ENCODE measurements at regions not wholly inside any gene's neighbourhood (a gene's known extent, or its start where the extent isn't known, plus 50 kb on each side); places are given as distances from the start of the nearest gene placed in this dataset.

- Histone ChIP-seq H3K9me3 (no peaks in the 10 kb centered on the region), H3K4me3 (no peak overlapping the region), H3K4me1 (peaks cover 0 to 3% of the 10 kb centered on the region in 2 donors), H3K27ac (no peak overlapping the region), H3K27me3 (no peaks in the 10 kb centered on the region), H3K36me3 (no peaks in the 10 kb centered on the region)
- intact Hi-C loops (cut with DNase I): no loop called here
- no peak for DNase-seq (ENCODE audit: low spot score in 2 of 2)
- no peak for TF ChIP-seq CTCF (IDR thresholded peaks at IDR 0.05)
Observed at GRCh38 chr3:56880720-56881575, 79.2 kb upstream of the ARHGEF3 start.

- DNase-seq (ENCODE audit: low spot score in 2 of 2): no peak
- no peaks in the 10 kb centered on the region for H3K36me3 ChIP-seq
- no peaks in the 10 kb centered on the region for H3K27me3 ChIP-seq
- intact Hi-C loops (cut with DNase I): no loop called here
- no peak for TF ChIP-seq CTCF (IDR thresholded peaks at IDR 0.05)
- no peaks in the 10 kb centered on the region for H3K9me3 ChIP-seq
- no peak overlapping the region for H3K4me3 ChIP-seq
- no peak overlapping the region for H3K27ac ChIP-seq
- peaks cover 0 to 3% of the 10 kb centered on the region in 2 donors for H3K4me1 ChIP-seq
Observed at GRCh38 chr3:56879436-56880215, 77.9 kb upstream of the ARHGEF3 start.

DNA sequence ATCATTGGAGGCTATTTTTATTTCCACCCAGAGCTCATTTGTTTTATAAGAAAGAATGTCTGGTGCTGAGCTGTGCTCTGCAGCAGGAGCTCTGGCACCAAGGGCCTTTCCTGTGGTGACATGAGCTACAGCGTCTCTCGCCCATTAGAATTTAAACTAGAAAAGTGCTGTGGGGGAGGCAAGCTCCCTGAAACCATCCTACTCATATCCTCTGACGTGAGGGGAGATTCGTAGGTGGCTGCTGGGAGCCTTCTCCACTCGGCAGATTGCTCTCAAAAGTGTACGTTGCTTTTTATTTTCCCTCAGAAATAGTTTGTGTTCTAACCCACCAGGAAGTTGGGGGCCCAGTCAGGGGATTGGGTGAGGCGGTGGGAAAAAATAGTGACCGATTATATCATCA, 76.3 kb upstream of the ARHGEF3 start:
- Histone ChIP-seq H3K4me1 (peaks cover 0 to 3% of the 10 kb centered on the region in 2 donors), H3K27ac (no peak overlapping the region), H3K36me3 (no peaks in the 10 kb centered on the region), H3K27me3 (no peaks in the 10 kb centered on the region), H3K9me3 (no peaks in the 10 kb centered on the region), H3K4me3 (no peak overlapping the region)
- intact Hi-C loops (cut with DNase I): no loop called here
- DNase-seq (ENCODE audit: low spot score in 2 of 2): no peak
- TF ChIP-seq CTCF (IDR thresholded peaks at IDR 0.05): no peak

DNA sequence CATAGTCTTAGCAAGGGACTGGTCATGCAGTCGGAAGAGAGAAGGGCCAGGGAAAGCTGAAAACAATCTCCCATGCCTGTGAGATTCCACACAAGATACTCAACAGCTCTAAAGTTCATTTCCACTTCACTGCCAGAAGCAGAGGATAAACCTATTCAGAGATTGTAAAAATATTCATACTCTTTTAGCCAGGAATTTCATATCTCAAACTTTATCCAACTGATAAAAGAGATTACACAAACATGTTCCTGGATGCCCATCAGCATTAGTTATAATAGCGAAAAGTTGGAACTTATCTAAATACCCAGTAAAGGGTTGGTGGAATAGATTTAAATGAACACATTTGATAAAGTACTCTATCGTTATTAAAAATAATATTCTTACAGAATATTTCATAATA, 75.2 kb upstream of the ARHGEF3 start:
- Histone ChIP-seq H3K4me3 (no peak overlapping the region), H3K27me3 (no peaks in the 10 kb centered on the region), H3K4me1 (peaks cover 0 to 3% of the 10 kb centered on the region in 2 donors), H3K27ac (no peak overlapping the region), H3K9me3 (no peaks in the 10 kb centered on the region), H3K36me3 (no peaks in the 10 kb centered on the region)
- no peak for DNase-seq (ENCODE audit: low spot score in 2 of 2)
- TF ChIP-seq CTCF (IDR thresholded peaks at IDR 0.05): no peak
- intact Hi-C loops (cut with DNase I): no loop called here

GRCh38 chr3:56874269-56874668, 72.5 kb upstream of the ARHGEF3 start:
- peaks cover 0 to 3% of the 10 kb centered on the region in 2 donors for H3K4me1 ChIP-seq
- DNase-seq (ENCODE audit: low spot score in 2 of 2): no peak
- TF ChIP-seq CTCF (IDR thresholded peaks at IDR 0.05): no peak
- intact Hi-C loops (cut with DNase I): no loop called here
- H3K4me3 ChIP-seq: no peak overlapping the region
- no peak overlapping the region for H3K27ac ChIP-seq
- no peaks in the 10 kb centered on the region for H3K36me3 ChIP-seq
- H3K27me3 ChIP-seq: no peaks in the 10 kb centered on the region
- H3K9me3 ChIP-seq: no peaks in the 10 kb centered on the region
